GM19438 (cell line): ENCODE measurements at regions not wholly inside any gene's neighbourhood (a gene's known extent, or its start where the extent isn't known, plus 50 kb on each side); places are given as distances from the start of the nearest gene placed in this dataset.
"Not testable (repeated sequence)": the region's sequence is repeated elsewhere in the genome, so short reads cannot be mapped to it uniquely, and the experiment has no call there.

Source experiments
- ATAC-seq: cut with Tn5 transposase; IDR thresholded peaks from one replicate; pipeline ENCODE4 v1.9.1; 2021; ENCODE audit warnings: low read depth; ENCODE audit not compliant: unreplicated experiment

DNA sequence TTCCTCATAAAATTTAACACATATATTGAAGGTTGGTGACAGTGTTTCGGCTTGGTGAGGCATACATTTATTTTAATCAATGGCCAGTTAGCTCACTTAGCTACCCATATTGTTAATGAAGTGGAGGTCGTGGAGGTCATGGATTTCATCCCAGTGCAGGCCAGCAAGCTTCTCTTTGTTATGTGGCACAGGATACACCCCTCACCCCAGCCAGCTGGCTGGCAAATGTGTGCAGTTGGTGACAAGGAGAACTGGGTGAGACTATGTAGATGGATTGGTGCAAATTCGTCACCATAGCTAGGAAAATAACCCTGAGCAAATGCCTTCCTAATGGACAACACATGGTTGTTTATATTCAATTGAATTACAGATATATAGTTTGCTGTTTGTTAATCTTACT lies 50.5 kb upstream of the FOXP2 start:
- no peak for ATAC-seq

- no peak for ATAC-seq
These were observed 51.3 kb upstream of the FOXP2 start for GRCh38 chr7:114363292-114363691.

- no peak for ATAC-seq
These were observed 55.7 kb upstream of the FOXP2 start for GRCh38 chr7:114358911-114359310.

DNA sequence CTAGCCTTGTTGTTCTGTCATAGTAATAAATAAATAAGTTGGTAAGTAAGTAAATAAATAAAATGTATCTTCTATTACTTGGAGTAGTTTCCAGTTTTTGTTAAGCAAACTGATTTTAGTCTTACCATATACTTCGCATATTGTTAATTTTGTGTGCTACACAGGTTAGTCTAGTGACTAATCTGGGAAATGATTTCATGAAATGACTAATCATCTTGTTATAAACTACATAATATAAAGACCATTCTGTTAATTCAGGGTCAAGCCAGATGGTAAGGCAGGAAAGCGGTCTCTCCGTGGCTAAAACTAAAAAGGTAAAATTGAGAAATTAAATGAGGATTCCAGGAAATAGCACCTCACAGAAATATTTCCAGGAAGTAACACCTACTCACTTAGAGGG lies 58.5 kb upstream of the FOXP2 start:
- no peak for ATAC-seq

DNA sequence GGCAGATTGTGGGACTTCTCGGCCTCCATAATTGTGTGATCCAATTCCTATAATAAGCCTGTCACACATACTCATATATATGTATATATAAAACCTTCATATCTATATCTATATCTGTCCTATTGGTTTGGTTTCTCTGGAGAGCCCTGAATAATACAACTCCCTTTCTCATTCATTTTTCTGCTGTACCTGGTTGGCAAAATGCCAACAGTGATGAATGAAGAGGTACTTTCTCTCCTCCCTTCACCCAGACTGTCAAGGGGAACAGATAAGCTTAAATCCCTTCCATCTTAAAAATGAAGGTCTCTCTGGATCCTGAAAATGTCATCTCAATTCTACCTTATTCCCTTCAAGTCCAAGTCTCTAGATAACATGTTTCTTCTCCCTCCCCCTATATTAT lies 60.3 kb upstream of the FOXP2 start:
- no peak for ATAC-seq

DNA sequence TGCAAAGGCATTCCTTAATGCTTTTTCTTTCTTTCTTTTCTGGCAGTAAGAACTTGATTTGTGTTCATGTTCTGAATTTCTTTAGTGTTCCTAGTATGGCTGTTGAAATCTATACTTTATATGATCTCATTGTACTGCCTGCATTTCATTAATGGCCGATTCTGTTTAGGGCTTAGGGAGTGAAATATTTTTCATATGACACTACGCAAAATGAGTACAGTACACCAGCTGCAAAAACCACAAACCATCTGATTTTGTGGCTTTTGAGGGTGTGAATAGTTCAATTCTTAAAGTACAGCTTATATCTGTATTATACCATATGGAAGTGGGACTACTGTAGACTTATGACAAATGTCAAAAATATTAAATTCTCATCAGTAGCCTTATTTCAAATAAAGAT lies 69.1 kb upstream of the FOXP2 start:
- no peak for ATAC-seq

DNA sequence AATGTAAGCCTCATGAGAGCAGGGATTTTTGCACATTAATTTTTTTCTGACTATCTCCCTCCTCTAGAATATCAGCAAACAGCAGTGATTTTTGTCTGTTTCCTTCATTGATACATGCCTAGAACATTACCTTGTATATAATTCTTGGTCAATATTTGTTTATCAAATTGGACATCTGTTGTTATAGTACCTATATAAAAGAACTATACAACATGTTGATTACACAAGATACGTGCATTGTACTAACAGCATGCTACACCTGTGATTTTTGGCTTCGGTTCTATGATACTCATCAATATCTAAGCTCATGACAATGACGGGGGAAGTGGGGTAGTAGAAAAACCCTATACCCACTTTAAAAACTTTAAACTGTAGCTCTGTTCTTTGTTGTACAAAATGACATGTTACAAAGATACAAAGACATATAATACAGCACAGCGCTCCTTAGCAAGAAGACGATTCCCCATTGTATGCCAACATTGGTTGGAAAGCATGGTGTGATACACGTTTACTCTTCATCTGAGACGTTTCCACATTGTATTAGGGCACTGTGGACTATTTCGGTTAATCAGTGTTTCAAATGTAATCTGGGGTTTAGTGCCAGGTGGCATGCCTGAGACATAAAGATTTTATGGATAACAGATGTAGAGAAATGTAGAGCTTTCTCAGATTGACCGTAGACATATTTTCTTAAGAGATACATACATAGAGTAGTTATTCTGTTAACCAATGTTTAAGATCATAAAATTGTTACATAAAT lies 70.5 kb upstream of the FOXP2 start:
- no peak for ATAC-seq

- ATAC-seq: no peak
These were observed 72.0 kb upstream of the FOXP2 start for GRCh38 chr7:114342431-114343179.

DNA sequence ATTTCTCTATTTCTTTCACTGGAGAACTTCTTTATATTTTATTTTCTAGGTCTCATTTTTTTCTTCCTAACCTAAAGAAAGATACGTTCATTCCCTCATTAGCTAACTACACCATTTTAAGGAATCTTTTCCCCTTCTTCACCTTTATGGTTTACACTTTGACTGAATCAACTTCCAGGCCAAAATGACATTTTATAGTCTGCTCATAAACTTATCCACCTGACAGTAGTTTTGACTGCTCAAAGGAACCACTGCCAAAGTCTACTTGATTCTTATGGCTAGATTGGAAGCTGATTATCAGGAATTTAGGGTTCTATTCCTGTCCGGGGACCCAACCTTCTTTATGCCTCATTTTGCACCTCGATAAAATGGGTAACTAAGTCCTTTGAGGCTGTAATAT lies 73.0 kb upstream of the FOXP2 start:
- ATAC-seq: no peak

GRCh38 chr7:114334989-114335388 lies 79.6 kb upstream of the FOXP2 start:
- no peak for ATAC-seq

DNA sequence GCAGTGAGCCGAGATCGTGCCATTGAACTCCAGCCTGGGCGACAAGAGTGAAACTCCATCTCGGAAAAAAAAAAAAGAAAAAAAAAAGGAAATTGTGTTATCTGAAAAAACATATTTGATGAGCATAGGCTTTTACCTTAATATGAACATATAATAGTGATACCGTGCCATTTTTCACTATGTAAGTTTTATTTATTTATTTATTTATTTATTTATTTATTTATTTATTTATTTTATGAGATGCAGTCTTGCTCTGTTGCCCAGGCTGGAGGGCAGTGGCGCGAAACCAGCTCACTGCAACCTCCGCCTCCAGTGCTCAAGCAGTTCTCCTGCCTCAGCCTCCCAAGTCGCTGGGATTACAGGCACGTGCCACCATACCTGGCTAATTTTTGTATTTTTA lies 85.2 kb upstream of the FOXP2 start:
- ATAC-seq: not testable (repeated sequence)

- no peak for ATAC-seq
These were observed 97.0 kb upstream of the FOXP2 start for GRCh38 chr7:114317450-114318098.

DNA sequence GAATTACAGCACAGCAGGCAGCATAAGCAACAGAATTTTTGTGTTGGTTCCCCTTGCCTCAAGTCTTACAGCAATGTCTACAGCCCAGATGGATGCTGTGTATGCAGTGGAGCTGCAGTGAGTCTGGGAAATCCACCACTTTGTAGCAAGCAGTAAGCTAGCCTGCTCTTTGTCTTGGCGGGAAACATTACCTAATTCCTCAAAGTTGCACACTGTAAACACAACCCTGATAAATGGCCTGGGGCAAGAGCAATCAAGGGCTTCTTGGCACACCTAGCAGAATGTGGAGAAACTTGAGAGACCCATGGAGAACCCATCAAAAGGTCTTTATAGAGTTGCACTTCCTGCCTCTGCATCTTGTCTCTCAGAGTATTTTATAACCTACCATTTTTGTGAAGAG lies 102.0 kb upstream of the FOXP2 start:
- ATAC-seq: no peak

GRCh38 chr7:114310345-114311110 lies 104.1 kb upstream of the FOXP2 start:
- no peak for ATAC-seq

- ATAC-seq: no peak
These were observed 104.9 kb upstream of the FOXP2 start for GRCh38 chr7:114309729-114310128.

DNA sequence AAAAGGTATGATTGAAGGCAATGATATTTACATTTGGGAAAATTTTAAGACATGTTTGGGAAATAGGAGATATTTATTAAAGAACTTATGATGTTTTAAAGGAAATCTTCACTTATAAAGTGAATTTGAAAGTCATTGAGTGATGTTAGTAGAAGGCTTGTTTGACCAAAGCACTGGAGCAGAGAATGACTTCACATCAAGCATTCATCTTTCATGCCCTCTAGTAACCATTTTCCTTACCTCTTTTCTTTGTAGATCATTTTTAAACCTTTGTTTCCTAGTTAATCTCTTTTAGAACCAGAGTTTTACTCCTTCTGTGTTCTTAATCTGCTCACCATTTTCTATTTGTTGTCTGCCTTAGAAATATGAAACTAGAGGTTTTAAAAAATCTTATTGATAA lies 111.3 kb upstream of the FOXP2 start:
- no peak for ATAC-seq

GRCh38 chr7:114302858-114303257 lies 111.8 kb upstream of the FOXP2 start:
- ATAC-seq: no peak

DNA sequence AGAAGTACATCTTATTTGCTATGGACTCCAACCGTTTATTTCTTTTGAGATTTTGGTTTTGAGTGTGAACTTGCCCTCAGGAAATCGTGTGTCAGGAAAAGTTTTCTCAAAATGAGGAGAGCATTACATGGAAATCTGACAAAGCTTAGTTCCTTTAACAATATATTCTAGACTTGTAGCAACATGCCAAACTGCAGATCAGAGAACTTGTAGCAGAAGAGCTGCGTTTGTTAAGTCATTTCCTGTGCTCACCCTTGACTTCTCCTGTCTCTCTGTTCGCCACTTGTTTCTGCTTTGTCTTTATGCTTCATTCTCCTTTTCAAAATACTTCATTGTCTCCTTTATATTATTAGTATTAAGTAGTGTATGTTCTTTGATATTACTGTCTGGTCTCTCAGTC lies 116.6 kb upstream of the FOXP2 start:
- ATAC-seq: no peak

GRCh38 chr7:114297121-114297520 lies 117.5 kb upstream of the FOXP2 start:
- ATAC-seq: no peak

DNA sequence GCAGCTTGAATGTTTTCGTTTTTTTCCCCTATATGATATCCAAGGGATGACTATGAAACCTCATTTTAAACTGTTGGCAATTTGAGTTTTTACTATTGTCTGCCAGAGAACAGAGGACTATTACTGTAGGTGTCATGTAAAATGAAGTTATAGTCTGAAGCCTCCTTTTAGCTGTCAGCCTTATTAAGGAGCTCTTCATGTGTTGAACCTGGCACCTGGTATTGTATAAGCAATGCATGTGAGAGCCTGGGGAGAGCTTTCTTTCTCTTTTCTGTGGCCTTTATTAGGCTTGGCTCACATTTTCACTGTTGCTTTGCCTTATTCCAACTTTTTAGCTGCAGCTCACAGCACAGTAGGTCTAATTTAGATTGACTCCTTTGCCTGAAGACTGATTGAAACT lies 119.1 kb upstream of the FOXP2 start:
- ATAC-seq: no peak

- ATAC-seq: no peak
These were observed 120.6 kb upstream of the FOXP2 start for GRCh38 chr7:114294036-114294435.
